ENCODE measurements at regions not wholly inside any gene's neighbourhood (a gene's known extent, or its start where the extent isn't known, plus 50 kb on each side); places are given as distances from the start of the nearest gene placed in this dataset.

DNA sequence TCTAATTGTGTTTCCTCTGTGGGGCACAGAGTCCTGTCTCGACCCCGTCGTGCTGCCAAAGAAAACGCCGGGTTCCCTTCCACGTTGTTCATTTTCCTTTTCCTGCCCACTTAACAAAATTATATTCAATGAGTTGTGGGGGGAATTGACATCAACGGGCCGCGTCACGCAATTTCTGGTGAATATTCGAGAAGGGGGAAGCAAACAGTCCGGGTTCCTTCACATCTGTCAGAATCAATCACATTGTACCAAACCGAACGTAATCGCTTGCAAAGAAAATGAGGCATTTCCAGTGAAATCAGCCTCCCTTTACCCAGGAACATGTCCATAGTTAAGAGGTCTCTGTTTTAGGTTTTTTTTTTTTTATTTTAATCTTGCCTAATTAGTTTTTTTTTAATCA lies 243.5 kb downstream of the SHOX start:
- H3K27me3 ChIP-seq, result peaks cover 0 to under 1% (median 0%) of the 10 kb centered on the region in 7 donors
- ATAC-seq (no peak), DNase-seq (no peak)
- intact Hi-C loops (cut with DNase I), result no loop called here
- TF ChIP-seq, protein P1, sequence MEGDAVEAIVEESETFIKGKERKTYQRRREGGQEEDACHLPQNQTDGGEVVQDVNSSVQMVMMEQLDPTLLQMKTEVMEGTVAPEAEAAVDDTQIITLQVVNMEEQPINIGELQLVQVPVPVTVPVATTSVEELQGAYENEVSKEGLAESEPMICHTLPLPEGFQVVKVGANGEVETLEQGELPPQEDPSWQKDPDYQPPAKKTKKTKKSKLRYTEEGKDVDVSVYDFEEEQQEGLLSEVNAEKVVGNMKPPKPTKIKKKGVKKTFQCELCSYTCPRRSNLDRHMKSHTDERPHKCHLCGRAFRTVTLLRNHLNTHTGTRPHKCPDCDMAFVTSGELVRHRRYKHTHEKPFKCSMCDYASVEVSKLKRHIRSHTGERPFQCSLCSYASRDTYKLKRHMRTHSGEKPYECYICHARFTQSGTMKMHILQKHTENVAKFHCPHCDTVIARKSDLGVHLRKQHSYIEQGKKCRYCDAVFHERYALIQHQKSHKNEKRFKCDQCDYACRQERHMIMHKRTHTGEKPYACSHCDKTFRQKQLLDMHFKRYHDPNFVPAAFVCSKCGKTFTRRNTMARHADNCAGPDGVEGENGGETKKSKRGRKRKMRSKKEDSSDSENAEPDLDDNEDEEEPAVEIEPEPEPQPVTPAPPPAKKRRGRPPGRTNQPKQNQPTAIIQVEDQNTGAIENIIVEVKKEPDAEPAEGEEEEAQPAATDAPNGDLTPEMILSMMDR (IDR thresholded peaks at IDR 0.05), result no peak
- no peaks in the 10 kb centered on the region for H3K36me3 ChIP-seq
- H3K9me3 ChIP-seq, result peaks cover 0 to 19% (median 0%) of the 10 kb centered on the region in 11 donors
- H3K4me3 ChIP-seq, result no peak overlapping the region
- H3K4me1 ChIP-seq, result no peaks in the 10 kb centered on the region
- no peak overlapping the region for H3K27ac ChIP-seq
- WGBS, 2 donors, result 73 to 74% methylated on average over 15 of the region's 15 CpGs

DNA sequence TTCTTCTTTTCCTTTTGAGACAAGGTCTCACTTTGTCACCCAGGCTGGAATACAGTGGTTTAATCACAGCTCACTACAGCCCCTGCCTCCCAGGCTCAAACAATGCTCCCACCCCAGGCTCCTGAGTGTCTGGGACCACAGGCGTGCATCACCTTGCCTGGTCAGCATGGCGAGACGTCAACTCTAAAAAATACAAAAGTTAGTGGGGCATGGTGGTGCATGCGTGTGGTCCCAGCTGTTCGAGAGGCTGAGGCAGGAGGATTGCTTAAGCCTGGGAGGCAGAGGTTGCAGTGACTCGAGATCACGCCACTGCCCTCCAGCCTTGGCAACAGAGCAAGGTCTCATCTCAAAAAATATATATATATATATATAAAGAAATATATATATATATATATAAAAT lies 242.4 kb downstream of the SHOX start:
- H3K9me3 ChIP-seq, result peaks cover 0 to 19% (median 0%) of the 10 kb centered on the region in 11 donors
- peaks cover 0 to 4% (median 0%) of the 10 kb centered on the region in 7 donors for H3K27me3 ChIP-seq
- no peaks in the 10 kb centered on the region for H3K36me3 ChIP-seq
- DNase-seq (no peak), ATAC-seq (no peak)
- TF ChIP-seq, protein P1 (IDR thresholded peaks at IDR 0.05), result no peak
- H3K4me1 ChIP-seq, result no peaks in the 10 kb centered on the region
- intact Hi-C loops (cut with DNase I), result no loop called here
- WGBS, 2 donors, result 91 to 92% methylated on average over 7 of the region's 7 CpGs
- H3K27ac ChIP-seq, result no peak overlapping the region
- no peak overlapping the region for H3K4me3 ChIP-seq

DNA sequence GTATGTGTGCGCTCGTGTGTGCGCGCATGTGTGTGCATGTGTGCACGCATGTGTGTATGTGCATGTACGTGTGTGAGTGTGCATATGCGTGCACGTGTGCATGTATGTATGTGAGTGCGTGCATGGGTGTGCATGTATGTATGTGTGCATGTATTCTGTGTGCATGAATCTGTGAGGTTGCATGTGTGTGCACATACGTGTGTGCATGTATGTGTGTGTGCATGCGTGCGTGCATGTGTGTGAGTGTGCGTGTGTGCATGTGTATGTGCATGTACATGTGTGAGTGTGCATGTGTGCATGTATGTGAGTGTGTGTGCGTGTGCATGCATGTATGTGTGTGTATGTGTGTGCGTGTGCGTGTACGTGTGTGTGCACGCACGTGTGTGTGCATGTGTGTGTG lies 241.5 kb downstream of the SHOX start:
- Histone ChIP-seq H3K4me3 (no peak overlapping the region), H3K27me3 (peaks cover 0 to 4% (median 0%) of the 10 kb centered on the region in 7 donors), H3K36me3 (no peaks in the 10 kb centered on the region), H3K27ac (no peak overlapping the region), H3K4me1 (no peaks in the 10 kb centered on the region), H3K9me3 (peaks cover 0 to 11% (median 0%) of the 10 kb centered on the region in 11 donors)
- 91 to 96% methylated on average over 19 of the region's 19 CpGs for WGBS, 2 donors
- no peak for ATAC-seq
- TF ChIP-seq, protein P1 (IDR thresholded peaks at IDR 0.05), result no peak
- intact Hi-C loops (cut with DNase I), result no loop called here
- no peak for DNase-seq

DNA sequence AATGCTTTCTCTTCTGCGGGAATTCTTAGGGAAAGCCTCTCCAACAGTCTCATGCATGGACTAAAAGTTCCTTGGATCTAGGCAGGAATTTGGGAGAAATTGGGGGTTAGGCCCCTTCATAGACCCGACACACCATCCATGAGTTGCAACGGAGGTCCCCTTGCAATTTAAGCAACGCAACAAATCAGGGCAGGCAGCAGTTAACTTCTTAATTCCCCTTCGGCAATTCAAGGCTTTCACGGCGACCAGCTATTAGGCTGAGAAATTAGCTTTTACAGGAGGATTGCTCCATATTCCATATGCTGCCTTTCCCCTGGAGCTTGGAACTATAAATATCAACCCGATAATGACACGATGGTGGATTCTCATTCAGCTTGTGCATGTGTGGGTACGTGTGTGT lies 241.0 kb downstream of the SHOX start:
- intact Hi-C loops (cut with DNase I), result no loop called here
- Histone ChIP-seq H3K27me3 (peaks cover 0 to 4% (median 0%) of the 10 kb centered on the region in 7 donors), H3K4me3 (no peak overlapping the region), H3K27ac (no peak overlapping the region), H3K9me3 (peaks cover 0 to 11% (median 0%) of the 10 kb centered on the region in 11 donors), H3K4me1 (no peaks in the 10 kb centered on the region), H3K36me3 (no peaks in the 10 kb centered on the region)
- ATAC-seq (no peak), DNase-seq (no peak)
- TF ChIP-seq, protein P1 (IDR thresholded peaks at IDR 0.05), result no peak
- 90 to 91% methylated on average over 10 of the region's 10 CpGs for WGBS, 2 donors
